ENCODE measurements at regions not wholly inside any gene's neighbourhood (a gene's known extent, or its start where the extent isn't known, plus 50 kb on each side); places are given as distances from the start of the nearest gene placed in this dataset.

DNA sequence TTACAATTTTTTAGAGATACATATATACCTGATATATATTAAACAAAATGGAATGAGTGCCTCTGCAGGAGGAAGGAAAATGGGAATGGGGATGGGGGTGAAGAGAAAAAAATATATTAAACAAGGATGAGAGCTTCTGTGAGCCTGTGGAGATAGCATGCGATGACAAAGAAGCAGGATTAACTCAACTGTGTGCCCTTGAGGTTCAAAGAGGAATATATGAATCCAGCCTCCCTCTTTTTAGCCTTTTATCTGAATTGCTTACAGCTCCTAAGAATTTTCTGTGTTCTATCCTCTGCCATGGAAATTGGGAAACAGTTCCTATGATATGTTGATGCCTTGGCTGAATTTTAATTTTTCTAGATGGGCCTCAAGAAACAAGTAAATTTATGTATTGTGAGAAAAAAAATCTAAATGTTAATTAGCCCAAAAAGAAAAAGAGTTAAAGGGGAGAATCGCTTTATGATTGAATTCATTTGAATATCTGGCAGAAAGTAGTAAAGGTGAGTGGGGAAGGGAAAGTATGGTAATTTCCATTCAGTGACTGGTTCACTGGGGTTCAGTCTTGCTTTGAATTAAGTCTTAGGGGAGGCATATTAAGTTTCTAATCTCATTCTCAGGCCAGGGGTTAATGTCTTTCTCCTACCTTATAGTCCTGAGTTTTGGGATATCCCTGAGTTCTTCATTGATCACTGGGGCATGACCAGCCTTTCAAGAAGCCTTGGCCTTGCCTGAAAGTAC is 106.3 kb upstream of the HMCN1 start:
- 85 to 95% (median 90%) methylated on average over 2 of the region's 2 CpGs for WGBS, 5 donors
- intact Hi-C loops (cut with DNase I; ENCODE audit: low total_unique reads): no loop called here
- Histone ChIP-seq H3K4me1 (peaks cover 0 to 10% (median 0%) of the 10 kb centered on the region in 6 donors), H3K36me3 (no peaks in the 10 kb centered on the region), H3K9me3 (no peaks in the 10 kb centered on the region), H3K27me3 (replicated peaks in 1 of 7) (no peaks in the 10 kb centered on the region), H3K4me3 (no peak overlapping the region), H3K27ac (no peak overlapping the region)
- no peak for TF ChIP-seq POLR2A (IDR thresholded peaks at IDR 0.05)
- no peak for TF ChIP-seq POLR2AphosphoS5 (IDR thresholded peaks at IDR 0.05)
- TF ChIP-seq, protein P1, sequence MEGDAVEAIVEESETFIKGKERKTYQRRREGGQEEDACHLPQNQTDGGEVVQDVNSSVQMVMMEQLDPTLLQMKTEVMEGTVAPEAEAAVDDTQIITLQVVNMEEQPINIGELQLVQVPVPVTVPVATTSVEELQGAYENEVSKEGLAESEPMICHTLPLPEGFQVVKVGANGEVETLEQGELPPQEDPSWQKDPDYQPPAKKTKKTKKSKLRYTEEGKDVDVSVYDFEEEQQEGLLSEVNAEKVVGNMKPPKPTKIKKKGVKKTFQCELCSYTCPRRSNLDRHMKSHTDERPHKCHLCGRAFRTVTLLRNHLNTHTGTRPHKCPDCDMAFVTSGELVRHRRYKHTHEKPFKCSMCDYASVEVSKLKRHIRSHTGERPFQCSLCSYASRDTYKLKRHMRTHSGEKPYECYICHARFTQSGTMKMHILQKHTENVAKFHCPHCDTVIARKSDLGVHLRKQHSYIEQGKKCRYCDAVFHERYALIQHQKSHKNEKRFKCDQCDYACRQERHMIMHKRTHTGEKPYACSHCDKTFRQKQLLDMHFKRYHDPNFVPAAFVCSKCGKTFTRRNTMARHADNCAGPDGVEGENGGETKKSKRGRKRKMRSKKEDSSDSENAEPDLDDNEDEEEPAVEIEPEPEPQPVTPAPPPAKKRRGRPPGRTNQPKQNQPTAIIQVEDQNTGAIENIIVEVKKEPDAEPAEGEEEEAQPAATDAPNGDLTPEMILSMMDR (IDR thresholded peaks at IDR 0.05 in 8 of 11, conservative IDR thresholded peaks at IDR 0.05 in 3 of 11): no peak
- no peak for DNase-seq

DNA sequence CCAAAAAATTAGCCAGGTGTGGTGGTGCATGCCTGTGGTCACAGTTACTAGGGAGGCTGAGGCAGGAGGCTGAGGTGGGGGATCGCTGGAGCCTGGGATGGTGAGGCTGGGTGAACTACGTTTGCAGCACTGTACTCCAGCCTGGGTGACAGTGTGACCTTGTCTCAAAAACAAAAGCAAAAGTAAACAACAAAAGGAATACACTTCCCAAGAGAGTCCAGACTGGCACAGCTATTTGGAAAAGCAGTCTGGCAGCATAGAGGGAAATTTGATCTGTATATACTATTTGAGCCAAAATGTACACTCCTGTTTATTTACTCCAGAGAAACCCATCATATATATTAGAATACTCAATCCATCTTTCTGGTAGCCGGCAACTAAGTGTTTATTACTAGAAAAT is 107.0 kb upstream of the HMCN1 start:
- DNase-seq: no peak
- no peaks in the 10 kb centered on the region for H3K9me3 ChIP-seq
- 75 to 87% (median 80%) methylated on average over 3 of the region's 3 CpGs for WGBS, 5 donors
- peaks cover 0 to 4% (median 0%) of the 10 kb centered on the region in 6 donors for H3K4me1 ChIP-seq
- H3K4me3 ChIP-seq: no peak overlapping the region
- intact Hi-C loops (cut with DNase I; ENCODE audit: low total_unique reads): no loop called here
- H3K27ac ChIP-seq: no peak overlapping the region
- TF ChIP-seq, protein P1 (IDR thresholded peaks at IDR 0.05 in 8 of 11, conservative IDR thresholded peaks at IDR 0.05 in 3 of 11): no peak
- no peak for TF ChIP-seq POLR2AphosphoS5 (IDR thresholded peaks at IDR 0.05)
- no peak for TF ChIP-seq POLR2A (IDR thresholded peaks at IDR 0.05)
- H3K27me3 ChIP-seq (replicated peaks in 1 of 7): no peaks in the 10 kb centered on the region
- H3K36me3 ChIP-seq: no peaks in the 10 kb centered on the region

DNA sequence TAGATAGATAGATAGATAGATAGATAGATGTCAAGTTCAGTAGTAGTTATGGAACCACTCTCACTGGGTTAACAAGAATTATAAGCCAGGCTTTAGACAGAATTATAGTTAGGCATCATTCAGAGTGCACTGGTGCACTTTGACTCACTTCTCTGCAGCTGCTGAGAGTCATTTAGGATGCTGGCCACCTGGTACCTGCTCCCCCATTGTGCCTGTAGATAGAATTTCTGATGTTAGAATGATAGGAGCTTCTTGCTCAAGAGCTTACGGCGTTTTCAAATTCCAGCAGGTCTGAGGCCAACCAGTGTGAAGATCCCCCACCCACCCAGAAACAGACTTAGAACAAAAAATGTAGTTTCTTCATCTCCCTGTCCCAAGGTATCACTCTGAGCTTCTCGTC is 107.8 kb upstream of the HMCN1 start:
- 93 to 96% (median 95%) methylated on average over 3 of the region's 3 CpGs for WGBS, 5 donors

DNA sequence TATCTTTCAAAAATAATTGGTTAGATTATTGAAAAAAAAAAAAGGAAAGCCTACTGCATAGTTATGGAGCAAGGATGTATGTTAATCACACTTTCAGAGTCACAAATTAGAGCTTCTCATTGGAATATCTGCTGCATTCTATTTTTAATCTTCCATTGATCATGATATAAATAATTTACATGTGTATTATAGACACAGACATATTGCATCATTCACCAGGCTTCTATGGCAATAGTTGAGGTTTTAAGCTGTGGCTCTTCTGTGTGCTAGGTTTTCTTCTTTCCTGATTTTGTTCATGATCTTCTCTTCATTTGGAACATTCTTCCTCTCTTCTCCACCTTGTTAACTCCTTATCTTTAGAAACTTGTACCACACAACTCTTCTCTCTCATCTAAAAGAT is 123.2 kb upstream of the HMCN1 start:
- H3K9me3 ChIP-seq: peaks cover 0 to 17% (median 4%) of the 10 kb centered on the region in 8 donors
- H3K4me3 ChIP-seq: no peak overlapping the region
- no peak for DNase-seq
- no peaks in the 10 kb centered on the region for H3K27me3 ChIP-seq (replicated peaks in 1 of 7)
- peaks cover 0 to 17% (median 0%) of the 10 kb centered on the region in 6 donors for H3K4me1 ChIP-seq
- intact Hi-C loops (cut with DNase I; ENCODE audit: low total_unique reads): no loop called here
- H3K27ac ChIP-seq: no peak overlapping the region
- TF ChIP-seq, protein P1 (IDR thresholded peaks at IDR 0.05 in 8 of 11, conservative IDR thresholded peaks at IDR 0.05 in 3 of 11): no peak
- no peak for TF ChIP-seq POLR2AphosphoS5 (IDR thresholded peaks at IDR 0.05)
- TF ChIP-seq POLR2A (IDR thresholded peaks at IDR 0.05): no peak
- no peaks in the 10 kb centered on the region for H3K36me3 ChIP-seq

More for the DNA sequence above, 107.8 kb upstream of the HMCN1 start:
- no peak overlapping the region for H3K4me3 ChIP-seq
- H3K9me3 ChIP-seq: no peaks in the 10 kb centered on the region
- H3K36me3 ChIP-seq: no peaks in the 10 kb centered on the region
- intact Hi-C loops (cut with DNase I; ENCODE audit: low total_unique reads): no loop called here
- no peak for DNase-seq
- no peak overlapping the region for H3K27ac ChIP-seq
- TF ChIP-seq POLR2AphosphoS5 (IDR thresholded peaks at IDR 0.05) (no peak), POLR2A (IDR thresholded peaks at IDR 0.05) (no peak)
- TF ChIP-seq, protein P1 (IDR thresholded peaks at IDR 0.05 in 8 of 11, conservative IDR thresholded peaks at IDR 0.05 in 3 of 11): no peak
- no peaks in the 10 kb centered on the region for H3K27me3 ChIP-seq (replicated peaks in 1 of 7)
- peaks cover 0 to 4% (median 0%) of the 10 kb centered on the region in 6 donors for H3K4me1 ChIP-seq
